WTC11 (cell line): ENCODE measurements at regions not wholly inside any gene's neighbourhood (a gene's known extent, or its start where the extent isn't known, plus 50 kb on each side); places are given as distances from the start of the nearest gene placed in this dataset.

ENCODE experiments used
- ATAC-seq: fragments of 200-7000 bp; cut with Tn5 transposase; 2 replicates; pipeline ENCODE4 v1.10.0; 2021; ENCODE audit warnings: mild to moderate bottlenecking, moderate library complexity
- CTCF ChIA-PET: fragments of 300-600 bp; sonication (Branson Sonifier 250); formaldehyde crosslinking; loops from one replicate; lab custom pipeline; 2021; ENCODE audit warnings: antibody characterized with exemption; lab: Charles Lee
- POLR2A ChIA-PET: fragments of 350-600 bp; sonication (Branson Sonifier 250); formaldehyde crosslinking; loops from one replicate; lab custom pipeline; 2021; ENCODE audit warnings: antibody characterized with exemption; lab: Charles Lee
- DNase-seq: peaks from one replicate; pipeline ENCODE4 v3.0.0; 2021; ENCODE audit warnings: low spot score
- H3K27ac Mint-ChIP-seq: 2 replicates; pipeline ENCODE4 v1.8.0; 2021; ENCODE audit warnings: mixed read lengths
- H3K27me3 Mint-ChIP-seq: 2 replicates; pipeline ENCODE4 v1.8.0; 2021; ENCODE audit warnings: low read depth, mild to moderate bottlenecking, moderate library complexity, mixed read lengths
- H3K36me3 Mint-ChIP-seq: 2 replicates; pipeline ENCODE4 v1.8.0; 2021; ENCODE audit warnings: mixed read lengths
- H3K4me1 Mint-ChIP-seq: 2 replicates; pipeline ENCODE4 v1.8.0; 2022; ENCODE audit warnings: mixed read lengths
- H3K4me3 Mint-ChIP-seq: 2 replicates; pipeline ENCODE4 v1.8.0; 2021; ENCODE audit warnings: mild to moderate bottlenecking, moderate library complexity, mixed read lengths
- H3K9me3 Mint-ChIP-seq: 2 replicates; pipeline ENCODE4 v1.8.0; 2021; ENCODE audit warnings: mixed read lengths
- AFF4 ChIP-seq: sonication (generic); formaldehyde crosslinking; IDR thresholded peaks from 2 replicates; pipeline ENCODE4 v1.8.1; 2023; ENCODE audit warnings: mild to moderate bottlenecking, missing genetic modification reagents, borderline replicate concordance
- ARID4B ChIP-seq: sonication (generic); formaldehyde crosslinking; IDR thresholded peaks from 2 replicates; pipeline ENCODE4 v1.8.0; 2023; ENCODE audit warnings: missing genetic modification reagents, mild to moderate bottlenecking, borderline replicate concordance
- CTCF ChIP-seq: fragments of 200-600 bp; IDR thresholded peaks from 2 replicates; pipeline ENCODE4 v1.8.0; 2022; ENCODE audit warnings: antibody characterized with exemption
- E2F5 ChIP-seq: sonication (generic); formaldehyde crosslinking; IDR thresholded peaks from 2 replicates; pipeline ENCODE4 v1.8.1; 2022; ENCODE audit warnings: mild to moderate bottlenecking, moderate library complexity, missing genetic modification reagents
- EMX1 ChIP-seq: fragments of 250-450 bp; sonication (Bioruptor Pico); IDR thresholded peaks from 2 replicates; pipeline ENCODE4 v1.8.0; 2021; ENCODE audit warnings: mild to moderate bottlenecking
- ERG ChIP-seq: fragments of 250-450 bp; sonication (Bioruptor Pico); IDR thresholded peaks from 2 replicates; pipeline ENCODE4 v1.8.0; 2021; ENCODE audit warnings: mild to moderate bottlenecking
- ETV6 ChIP-seq: sonication (generic); formaldehyde crosslinking; IDR thresholded peaks from 2 replicates; pipeline ENCODE4 v1.8.1; 2022; ENCODE audit warnings: mild to moderate bottlenecking, missing genetic modification reagents
- FOXJ3 ChIP-seq: sonication (generic); formaldehyde crosslinking; IDR thresholded peaks from 2 replicates; pipeline ENCODE4 v1.9.0; 2021; ENCODE audit warnings: missing genetic modification reagents, mild to moderate bottlenecking, borderline replicate concordance
- GRHL2 ChIP-seq: fragments of 250-450 bp; sonication (Bioruptor Pico); IDR thresholded peaks from 2 replicates; pipeline ENCODE4 v1.8.0; 2022; ENCODE audit warnings: mild to moderate bottlenecking, moderate library complexity; ENCODE audit not compliant: insufficient replicate concordance, severe bottlenecking
- NFATC4 ChIP-seq: fragments of 250-450 bp; sonication (Bioruptor Pico); IDR thresholded peaks from 2 replicates; pipeline ENCODE4 v1.9.0; 2021; ENCODE audit warnings: mild to moderate bottlenecking
- NR1H2 ChIP-seq: sonication (generic); formaldehyde crosslinking; IDR thresholded peaks from 2 replicates; pipeline ENCODE4 v1.9.0; 2021; ENCODE audit warnings: mild to moderate bottlenecking, moderate library complexity, missing genetic modification reagents
- NR3C1 ChIP-seq: sonication (generic); formaldehyde crosslinking; conservative IDR thresholded peaks from 2 replicates; pipeline ENCODE4 v1.8.1; 2023; ENCODE audit warnings: low read depth, mild to moderate bottlenecking, missing genetic modification reagents
- PRDM15 ChIP-seq: sonication (generic); formaldehyde crosslinking; IDR thresholded peaks from 2 replicates; pipeline ENCODE4 v1.8.0; 2022; ENCODE audit warnings: missing genetic modification reagents
- SOX15 ChIP-seq: fragments of 250-450 bp; sonication (Bioruptor Pico); IDR thresholded peaks from 2 replicates; pipeline ENCODE4 v1.9.0; 2021; ENCODE audit warnings: mild to moderate bottlenecking
- USF1 ChIP-seq: sonication (generic); formaldehyde crosslinking; IDR thresholded peaks from 2 replicates; pipeline ENCODE4 v1.8.0; 2022; ENCODE audit warnings: mild to moderate bottlenecking, missing genetic modification reagents
- ZNF532 ChIP-seq: fragments of 250-450 bp; sonication (Bioruptor Pico); IDR thresholded peaks from 2 replicates; pipeline ENCODE4 v1.9.0; 2021; ENCODE audit warnings: mild to moderate bottlenecking, borderline replicate concordance

- H3K4me3 Mint-ChIP-seq, result no peak overlapping the region
Observed at GRCh38 chr9:28650327-28650726, 1077.0 kb upstream of the C9orf72 start.

More at GRCh38 chr9:28650327-28650726, 1077.0 kb upstream of the C9orf72 start:
- ChIA-PET POLR2A (no interaction called here), CTCF (interaction anchor here (2.2 kb wide), 1 partner anchor 564 kb away, joined by 5 read pairs; no protein-coding TSS in a partner anchor)
- peaks cover 36% of the 10 kb centered on the region for H3K4me1 Mint-ChIP-seq
- 0 out of 2 replicates have a peak, but pooled peaks cover 3% of the 10 kb centered on the region for H3K9me3 Mint-ChIP-seq
- DNase-seq (no peak), ATAC-seq (peak; percentile 78)
- H3K36me3 Mint-ChIP-seq, result no peaks in the 10 kb centered on the region
- TF ChIP-seq EMX1 (CRISPR knock-in tag), result no peak
- TF ChIP-seq CTCF, result no peak
- no peak for TF ChIP-seq FOXJ3 (CRISPR knock-in tag)
- no peak for TF ChIP-seq NR3C1
- no peak for TF ChIP-seq ETV6 (CRISPR knock-in tag)
- TF ChIP-seq NFATC4 (CRISPR knock-in tag), result no peak
- no peak for TF ChIP-seq E2F5 (CRISPR knock-in tag)
- no peak for TF ChIP-seq AFF4
- TF ChIP-seq ARID4B, result no peak
- TF ChIP-seq NR1H2, result no peak
- TF ChIP-seq ERG (CRISPR knock-in tag), result no peak
- TF ChIP-seq PRDM15 (CRISPR knock-in tag), result no peak
- TF ChIP-seq GRHL2 (CRISPR knock-in tag), result no peak
- TF ChIP-seq ZNF532 (CRISPR knock-in tag), result no peak
- TF ChIP-seq USF1 (CRISPR knock-in tag), result no peak
- TF ChIP-seq SOX15 (CRISPR knock-in tag), result no peak
- TF ChIP-seq, all 79 proteins: peak for 0
- Mint-ChIP-seq H3K27ac (no peak overlapping the region), H3K27me3 (no peaks in the 10 kb centered on the region)
